GM18861 (cell line): ENCODE measurements at regions not wholly inside any gene's neighbourhood (a gene's known extent, or its start where the extent isn't known, plus 50 kb on each side); places are given as distances from the start of the nearest gene placed in this dataset.
A peak's percentile ranks its signal among the peaks of the same experiment; 100 is the strongest.

ENCODE experiments used
- ATAC-seq: cut with Tn5 transposase; IDR thresholded peaks from one replicate; pipeline ENCODE4 v1.9.1; 2021; ENCODE audit not compliant: unreplicated experiment

- ATAC-seq: no peak
These were observed 198.9 kb upstream of the PIK3C3 start for GRCh38 chr18:41756141-41756540.

- ATAC-seq: no peak
These were observed 200.7 kb upstream of the PIK3C3 start for GRCh38 chr18:41754332-41754731.

GRCh38 chr18:41753826-41754225 is 201.2 kb upstream of the PIK3C3 start:
- ATAC-seq: no peak

- no peak for ATAC-seq
These were observed 202.2 kb upstream of the PIK3C3 start for GRCh38 chr18:41752826-41753225.

- no peak for ATAC-seq
These were observed 203.4 kb upstream of the PIK3C3 start for GRCh38 chr18:41751652-41752051.

- no peak for ATAC-seq
These were observed 203.9 kb upstream of the PIK3C3 start for GRCh38 chr18:41751161-41751560.

- ATAC-seq: no peak
These were observed 207.3 kb upstream of the PIK3C3 start for GRCh38 chr18:41747723-41748242.

GRCh38 chr18:41745166-41746049 is 209.6 kb upstream of the PIK3C3 start:
- ATAC-seq: peak; percentile 49

- ATAC-seq: no peak
These were observed 210.5 kb upstream of the PIK3C3 start for GRCh38 chr18:41744421-41745030.

GRCh38 chr18:41737218-41737617 is 217.8 kb upstream of the PIK3C3 start:
- ATAC-seq: no peak

GRCh38 chr18:41734917-41735316 is 220.1 kb upstream of the PIK3C3 start:
- no peak for ATAC-seq

- no peak for ATAC-seq
These were observed 222.7 kb upstream of the PIK3C3 start for GRCh38 chr18:41732356-41732755.

- ATAC-seq: no peak
These were observed 223.2 kb upstream of the PIK3C3 start for GRCh38 chr18:41731884-41732283.

GRCh38 chr18:41724195-41724594 is 230.8 kb upstream of the PIK3C3 start:
- ATAC-seq: no peak

GRCh38 chr18:41721103-41721790 is 233.8 kb upstream of the PIK3C3 start:
- ATAC-seq: no peak

GRCh38 chr18:41720226-41720625 is 234.8 kb upstream of the PIK3C3 start:
- no peak for ATAC-seq

GRCh38 chr18:41719808-41720207 is 235.2 kb upstream of the PIK3C3 start:
- ATAC-seq: no peak

GRCh38 chr18:41714872-41715271 is 240.2 kb upstream of the PIK3C3 start:
- ATAC-seq: no peak

GRCh38 chr18:41713969-41714825 is 240.8 kb upstream of the PIK3C3 start:
- no peak for ATAC-seq

- no peak for ATAC-seq
These were observed 248.7 kb upstream of the PIK3C3 start for GRCh38 chr18:41706301-41706700.
